H1 (cell line): ENCODE measurements at regions not wholly inside any gene's neighbourhood (a gene's known extent, or its start where the extent isn't known, plus 50 kb on each side); places are given as distances from the start of the nearest gene placed in this dataset.

Experiments
- CTCF ChIA-PET: fragments of 300-600 bp; sonication (Branson Sonifier 250); formaldehyde crosslinking; loops from one replicate; lab custom pipeline; 2021; ENCODE audit not compliant: partially characterized antibody; lab: Charles Lee
- POLR2A ChIA-PET: fragments of 300-600 bp; sonication (Branson Sonifier 250); formaldehyde crosslinking; loops from one replicate; lab custom pipeline; 2021; ENCODE audit warnings: inconsistent platforms; ENCODE audit not compliant: partially characterized antibody; lab: Charles Lee
- DNase-seq, 2 experiments: peaks; one replicate each; pipeline versions ENCODE4 v3.0.0 to v3.0.0-alpha.2; 2010 to 2022; ENCODE audit warnings: low spot score in 2 of 2, low read depth in 1 of 2, mixed read lengths in 1 of 2
- FAIRE-seq: peaks from 2 replicates; lab custom pipeline; 2011; peaks lifted over from hg19 to GRCh38; lab: Jason Lieb, UNC
- H2AFZ ChIP-seq: 2 replicates; pipeline ENCODE4 v1.8.1; 2012; ENCODE audit warnings: low read length, inconsistent platforms
- H2AK5ac ChIP-seq: 2 replicates; pipeline ENCODE4 v1.6.1; 2013; ENCODE audit warnings: low read depth, low read length
- H2BK120ac ChIP-seq: replicated peaks from 2 replicates; pipeline ENCODE3; 2013; ENCODE audit warnings: low read depth, low read length, inconsistent platforms
- H2BK12ac ChIP-seq: 2 replicates; pipeline ENCODE4 v1.6.1; 2013; ENCODE audit warnings: low read depth, low read length
- H2BK15ac ChIP-seq: 2 replicates; pipeline ENCODE4 v1.6.1; 2013; ENCODE audit warnings: low read length
- H2BK20ac ChIP-seq: 2 replicates; pipeline ENCODE4 v1.6.1; 2013; ENCODE audit warnings: low read length
- H2BK5ac ChIP-seq: 2 replicates; pipeline ENCODE4 v1.6.1; 2013; ENCODE audit warnings: low read depth, low read length
- H3K14ac ChIP-seq: 2 replicates; pipeline ENCODE4 v1.6.1; 2013; ENCODE audit warnings: inconsistent platforms; ENCODE audit not compliant: insufficient read length
- H3K18ac ChIP-seq: 2 replicates; pipeline ENCODE4 v1.6.1; 2013; ENCODE audit warnings: low read length; ENCODE audit errors: extremely low read depth
- H3K23ac ChIP-seq: 2 replicates; pipeline ENCODE4 v1.6.1; 2013; ENCODE audit warnings: inconsistent platforms; ENCODE audit not compliant: insufficient read length
- H3K23me2 ChIP-seq: 2 replicates; pipeline ENCODE4 v1.6.1; 2013; ENCODE audit warnings: low read depth, low read length
- H3K27ac ChIP-seq: 2 replicates; pipeline ENCODE4 v1.6.1; 2011; ENCODE audit warnings: low read depth, low read length, inconsistent platforms
- H3K27me3 ChIP-seq, 4 experiments: replicated peaks in 1 of 4; 1 replicate in 1 of 4; 2 replicates in 3 of 4; pipeline versions ENCODE4 v1.6.1 to v1.8.1; 2011 to 2013; ENCODE audit warnings: low read length in 3 of 4, mild to moderate bottlenecking in 3 of 4, inconsistent platforms in 2 of 4, mixed read lengths in 2 of 4, moderate library complexity in 1 of 4; ENCODE audit not compliant: control insufficient read depth in 3 of 4, insufficient read depth in 3 of 4; ENCODE audit errors: extremely low read depth in 1 of 4
- H3K36me3 ChIP-seq, 4 experiments: 2 replicates each; pipeline versions ENCODE4 v1.6.1 to v1.8.1; 2011 to 2013; ENCODE audit warnings: mild to moderate bottlenecking in 4 of 4, low read length in 3 of 4, moderate library complexity in 2 of 4, control low read depth in 1 of 4, inconsistent platforms in 1 of 4; ENCODE audit not compliant: insufficient read depth in 4 of 4, control insufficient read depth in 2 of 4
- H3K4ac ChIP-seq: replicated peaks from 2 replicates; pipeline ENCODE3; 2013; ENCODE audit warnings: low read length, low read depth, mixed read lengths, inconsistent platforms; ENCODE audit not compliant: insufficient read length
- H3K4me1 ChIP-seq, 4 experiments: replicated peaks in 1 of 4; 1 replicate in 1 of 4; 2 replicates in 3 of 4; pipeline versions ENCODE4 v1.6.1 to v1.8.1; 2011 to 2013; ENCODE audit warnings: low read length in 3 of 4, inconsistent platforms in 2 of 4, mixed read lengths in 1 of 4; ENCODE audit not compliant: insufficient read depth in 4 of 4, control insufficient read depth in 3 of 4
- H3K4me2 ChIP-seq, 2 experiments: 2 replicates each; pipeline versions ENCODE4 v1.6.1 to v1.8.1; 2011 to 2013; ENCODE audit warnings: low read depth in 2 of 2, low read length in 2 of 2, control low read depth in 1 of 2, inconsistent platforms in 1 of 2, mild to moderate bottlenecking in 1 of 2; ENCODE audit not compliant: insufficient read depth in 1 of 2
- H3K4me3 ChIP-seq, 4 experiments: fragments of 200-600, 300-600 bp in 1 of 4; sonication (generic), shearing (Covaris generic), sonication (Bioruptor Twin) in 1 of 4; 2 replicates each; pipeline versions ENCODE4 v1.5.1 to v1.8.1; 2011 to 2016; ENCODE audit warnings: low read length in 4 of 4, low read depth in 3 of 4, control low read depth in 2 of 4, inconsistent platforms in 2 of 4, mild to moderate bottlenecking in 2 of 4, mixed read lengths in 1 of 4, moderate library complexity in 1 of 4; ENCODE audit not compliant: insufficient read depth in 2 of 4; ENCODE audit errors: extremely low read depth in 1 of 4
- H3K56ac ChIP-seq: replicated peaks from 2 replicates; pipeline ENCODE3; 2013; ENCODE audit warnings: low read depth, mild to moderate bottlenecking, mixed read lengths, low read length, inconsistent platforms; ENCODE audit not compliant: insufficient read length
- H3K79me1 ChIP-seq: 2 replicates; pipeline ENCODE4 v1.6.1; 2013; ENCODE audit warnings: low read depth, low read length, control low read depth
- H3K79me2 ChIP-seq, 2 experiments: 2 replicates each; pipeline versions ENCODE4 v1.6.1 to v1.8.1; 2012 to 2013; ENCODE audit warnings: low read length in 2 of 2, mild to moderate bottlenecking in 2 of 2, inconsistent platforms in 1 of 2; ENCODE audit not compliant: insufficient read depth in 2 of 2, control insufficient read depth in 1 of 2
- H3K9ac ChIP-seq, 4 experiments: replicated peaks in 1 of 4; 1 replicate in 1 of 4; 2 replicates in 3 of 4; pipeline versions ENCODE4 v1.6.1 to v1.8.1; 2011 to 2013; ENCODE audit warnings: low read depth in 3 of 4, low read length in 3 of 4, control low read depth in 2 of 4, mild to moderate bottlenecking in 2 of 4, moderate library complexity in 2 of 4, inconsistent platforms in 1 of 4; ENCODE audit errors: extremely low read depth in 1 of 4
- H3K9me3 ChIP-seq, 2 experiments: 2 replicates each; pipeline versions ENCODE4 v1.6.1 to v1.8.1; 2012 to 2013; ENCODE audit warnings: mild to moderate bottlenecking in 2 of 2, moderate library complexity in 2 of 2, control low read depth in 1 of 2, inconsistent platforms in 1 of 2, low read depth in 1 of 2, low read length in 1 of 2, mixed read lengths in 1 of 2; ENCODE audit not compliant: insufficient read depth in 2 of 2
- H4K20me1 ChIP-seq, 2 experiments: replicated peaks in 1 of 2; 2 replicates each; pipeline versions ENCODE3 to v1.8.1; 2011 to 2013; ENCODE audit warnings: inconsistent platforms in 2 of 2, low read length in 2 of 2, mild to moderate bottlenecking in 1 of 2; ENCODE audit not compliant: insufficient read depth in 2 of 2, control insufficient read depth in 1 of 2
- H4K5ac ChIP-seq: 2 replicates; pipeline ENCODE4 v1.6.1; 2013; ENCODE audit warnings: low read length, low read depth, mixed read lengths, inconsistent platforms; ENCODE audit not compliant: insufficient read length
- H4K8ac ChIP-seq: 2 replicates; pipeline ENCODE4 v1.8.0; 2013; ENCODE audit warnings: mild to moderate bottlenecking, moderate library complexity, low read length, inconsistent platforms; ENCODE audit not compliant: insufficient read depth; ENCODE audit errors: extremely low read depth
- H4K91ac ChIP-seq: replicated peaks from 2 replicates; pipeline ENCODE3; 2013; ENCODE audit warnings: low read length, mixed read lengths, inconsistent platforms; ENCODE audit not compliant: insufficient read length
- SP4 ChIP-seq: IDR thresholded peaks from 2 replicates; pipeline ENCODE4 v1.6.1; 2012; ENCODE audit warnings: low read length, inconsistent platforms
- WGBS, 2 experiments: shearing (Covaris generic) in 1 of 2; methylation state at CpG; one replicate each; pipeline versions ENCODE4 v1.1.6 to v1.1.7; 2013 to 2015; ENCODE audit warnings: low lambda C conversion rate in 2 of 2, mixed read lengths in 2 of 2, inconsistent platforms in 1 of 2, low coverage in 1 of 2, missing lambda C conversion rate in 1 of 2; ENCODE audit not compliant: insufficient replicate concordance in 2 of 2, insufficient coverage in 1 of 2, insufficient read length in 1 of 2; ENCODE audit errors: extremely low coverage in 1 of 2, missing lambda C conversion rate in 1 of 2; 5-methylcytosine and 5-hydroxymethylcytosine counted together

DNA sequence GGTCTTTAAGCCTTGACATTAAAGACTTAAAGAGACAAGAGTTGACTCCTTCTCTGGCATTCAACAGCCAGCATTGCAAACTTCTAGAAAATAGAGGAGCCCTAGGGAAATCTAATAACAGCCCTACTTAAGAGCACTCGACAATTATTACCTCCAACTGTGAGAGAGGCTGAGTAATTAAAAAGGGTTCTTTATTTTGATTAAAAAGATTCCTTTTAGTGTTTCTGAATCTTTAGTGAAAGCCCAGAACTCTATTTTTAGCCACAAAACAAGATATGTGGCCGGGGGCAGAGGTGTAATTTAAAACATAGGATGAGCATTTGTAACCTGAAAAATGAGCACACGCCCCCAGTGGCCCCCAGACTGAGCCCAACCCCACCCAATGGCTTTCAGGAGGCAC lies 222.3 kb downstream of the SMAD2 start:
- Histone ChIP-seq H3K36me3 (no peaks in the 10 kb centered on the region), H2BK5ac (no peak overlapping the region), H3K56ac (no peak overlapping the region), H2AK5ac (no peak overlapping the region), H3K23me2 (no peaks in the 10 kb centered on the region), H3K18ac (no peak overlapping the region), H2BK120ac (no peak overlapping the region), H3K23ac (no peak overlapping the region), H2BK12ac (no peak overlapping the region), H3K4me3 (no peak overlapping the region), H3K27me3 (no peaks in the 10 kb centered on the region), H3K4me1 (no peaks in the 10 kb centered on the region), H2BK20ac (no peak overlapping the region), H4K20me1 (no peaks in the 10 kb centered on the region), H4K5ac (no peak overlapping the region), H3K4ac (no peak overlapping the region), H4K91ac (no peak overlapping the region), H2BK15ac (no peak overlapping the region), H3K14ac (no peak overlapping the region), H3K9me3 (no peaks in the 10 kb centered on the region), H3K4me2 (no peak overlapping the region), H3K9ac (no peak overlapping the region), H3K79me1 (no peaks in the 10 kb centered on the region), H3K27ac (no peak overlapping the region), H3K79me2 (no peaks in the 10 kb centered on the region), H2AFZ (no peak overlapping the region), H4K8ac (no peak overlapping the region)
- FAIRE-seq = no peak
- POLR2A ChIA-PET = no interaction called here
- DNase-seq = no peak
- CTCF ChIA-PET = no interaction called here
- 84% methylated on average over 3 of the region's 3 CpGs; no CpG with 5 or more reads in 1 of the 2 experiments for WGBS, 2 experiments
- no peak for TF ChIP-seq SP4
